ENCODE measurements at regions not wholly inside any gene's neighbourhood (a gene's known extent, or its start where the extent isn't known, plus 50 kb on each side); places are given as distances from the start of the nearest gene placed in this dataset.
"Not testable (repeated sequence)": the region's sequence is repeated elsewhere in the genome, so short reads cannot be mapped to it uniquely, and the experiment has no call there.

- no peaks in the 10 kb centered on the region for H3K4me1 ChIP-seq (ENCODE audit: insufficient read depth, insufficient read length)
- H3K36me3 ChIP-seq (ENCODE audit: insufficient read depth, insufficient read length, low read length) = no peaks in the 10 kb centered on the region
- H3K27me3 ChIP-seq (ENCODE audit: insufficient read depth, insufficient read length) = no peaks in the 10 kb centered on the region
- no peak overlapping the region for H3K4me3 ChIP-seq (ENCODE audit: insufficient read length, low read depth)
- H3K9ac ChIP-seq (ENCODE audit: insufficient read length, low read depth) = no peak overlapping the region
- no peak for TF ChIP-seq ZNF274 (IDR thresholded peaks at IDR 0.05; ENCODE audit: low read depth, low read length)
- TF ChIP-seq SUZ12 (IDR thresholded peaks at IDR 0.05; ENCODE audit: extremely low read depth, insufficient read depth, insufficient read length) = no peak
- TF ChIP-seq YY1 (IDR thresholded peaks at IDR 0.05; ENCODE audit: insufficient read depth, insufficient read length) = no peak
- no peak for DNase-seq (ENCODE audit: low read depth, low spot score)
- H3K9me3 ChIP-seq (ENCODE audit: insufficient read depth, low read length) = no peaks in the 10 kb centered on the region
These were observed 570.7 kb downstream of the KCNA4 start for GRCh38 chr11:29446132-29446531.

- not testable (repeated sequence) for H3K4me3 ChIP-seq (ENCODE audit: insufficient read length, low read depth); H3K27me3 ChIP-seq (ENCODE audit: insufficient read depth, insufficient read length); DNase-seq (ENCODE audit: low read depth, low spot score); H3K4me1 ChIP-seq (ENCODE audit: insufficient read depth, insufficient read length); H3K36me3 ChIP-seq (ENCODE audit: insufficient read depth, insufficient read length, low read length); H3K9me3 ChIP-seq (ENCODE audit: insufficient read depth, low read length); H3K9ac ChIP-seq (ENCODE audit: insufficient read length, low read depth)
These were observed 571.6 kb downstream of the KCNA4 start for GRCh38 chr11:29445191-29445590.

- DNase-seq (ENCODE audit: low read depth, low spot score) = no peak
- H3K9ac ChIP-seq (ENCODE audit: insufficient read length, low read depth) = no peak overlapping the region
- no peaks in the 10 kb centered on the region for H3K4me1 ChIP-seq (ENCODE audit: insufficient read depth, insufficient read length)
- H3K9me3 ChIP-seq (ENCODE audit: insufficient read depth, low read length) = no peaks in the 10 kb centered on the region
- H3K4me3 ChIP-seq (ENCODE audit: insufficient read length, low read depth) = no peak overlapping the region
- no peaks in the 10 kb centered on the region for H3K36me3 ChIP-seq (ENCODE audit: insufficient read depth, insufficient read length, low read length)
- no peaks in the 10 kb centered on the region for H3K27me3 ChIP-seq (ENCODE audit: insufficient read depth, insufficient read length)
- TF ChIP-seq SUZ12 (IDR thresholded peaks at IDR 0.05; ENCODE audit: extremely low read depth, insufficient read depth, insufficient read length) (no peak), YY1 (IDR thresholded peaks at IDR 0.05; ENCODE audit: insufficient read depth, insufficient read length) (no peak), ZNF274 (IDR thresholded peaks at IDR 0.05; ENCODE audit: low read depth, low read length) (no peak)
These were observed 578.0 kb downstream of the KCNA4 start for GRCh38 chr11:29438815-29439214.

GRCh38 chr11:29435421-29435820 is 581.4 kb downstream of the KCNA4 start:
- TF ChIP-seq ZNF274 (IDR thresholded peaks at IDR 0.05; ENCODE audit: low read depth, low read length) (no peak), SUZ12 (IDR thresholded peaks at IDR 0.05; ENCODE audit: extremely low read depth, insufficient read depth, insufficient read length) (no peak), YY1 (IDR thresholded peaks at IDR 0.05; ENCODE audit: insufficient read depth, insufficient read length) (no peak)
- no peak overlapping the region for H3K9ac ChIP-seq (ENCODE audit: insufficient read length, low read depth)
- no peak for DNase-seq (ENCODE audit: low read depth, low spot score)
- H3K4me3 ChIP-seq (ENCODE audit: insufficient read length, low read depth) = no peak overlapping the region
- no peaks in the 10 kb centered on the region for H3K9me3 ChIP-seq (ENCODE audit: insufficient read depth, low read length)
- no peaks in the 10 kb centered on the region for H3K36me3 ChIP-seq (ENCODE audit: insufficient read depth, insufficient read length, low read length)
- no peaks in the 10 kb centered on the region for H3K4me1 ChIP-seq (ENCODE audit: insufficient read depth, insufficient read length)
- no peaks in the 10 kb centered on the region for H3K27me3 ChIP-seq (ENCODE audit: insufficient read depth, insufficient read length)

- Histone ChIP-seq H3K4me3 (ENCODE audit: insufficient read length, low read depth) (no peak overlapping the region), H3K4me1 (ENCODE audit: insufficient read depth, insufficient read length) (no peaks in the 10 kb centered on the region), H3K9ac (ENCODE audit: insufficient read length, low read depth) (no peak overlapping the region), H3K9me3 (ENCODE audit: insufficient read depth, low read length) (no peaks in the 10 kb centered on the region), H3K36me3 (ENCODE audit: insufficient read depth, insufficient read length, low read length) (no peaks in the 10 kb centered on the region), H3K27me3 (ENCODE audit: insufficient read depth, insufficient read length) (no peaks in the 10 kb centered on the region)
- no peak for DNase-seq (ENCODE audit: low read depth, low spot score)
- TF ChIP-seq ZNF274 (IDR thresholded peaks at IDR 0.05; ENCODE audit: low read depth, low read length) = no peak
- TF ChIP-seq YY1 (IDR thresholded peaks at IDR 0.05; ENCODE audit: insufficient read depth, insufficient read length) = no peak
- TF ChIP-seq SUZ12 (IDR thresholded peaks at IDR 0.05; ENCODE audit: extremely low read depth, insufficient read depth, insufficient read length) = no peak
These were observed 584.0 kb downstream of the KCNA4 start for GRCh38 chr11:29432719-29433325.

- no peak overlapping the region for H3K4me3 ChIP-seq (ENCODE audit: insufficient read length, low read depth)
- H3K27me3 ChIP-seq (ENCODE audit: insufficient read depth, insufficient read length) = no peaks in the 10 kb centered on the region
- no peak for TF ChIP-seq ZNF274 (IDR thresholded peaks at IDR 0.05; ENCODE audit: low read depth, low read length)
- no peak for TF ChIP-seq YY1 (IDR thresholded peaks at IDR 0.05; ENCODE audit: insufficient read depth, insufficient read length)
- no peak for TF ChIP-seq SUZ12 (IDR thresholded peaks at IDR 0.05; ENCODE audit: extremely low read depth, insufficient read depth, insufficient read length)
- no peak for DNase-seq (ENCODE audit: low read depth, low spot score)
- H3K9me3 ChIP-seq (ENCODE audit: insufficient read depth, low read length) = no peaks in the 10 kb centered on the region
- no peaks in the 10 kb centered on the region for H3K4me1 ChIP-seq (ENCODE audit: insufficient read depth, insufficient read length)
- H3K36me3 ChIP-seq (ENCODE audit: insufficient read depth, insufficient read length, low read length) = no peaks in the 10 kb centered on the region
- H3K9ac ChIP-seq (ENCODE audit: insufficient read length, low read depth) = no peak overlapping the region
These were observed 611.5 kb downstream of the KCNA4 start for GRCh38 chr11:29405305-29405704.

GRCh38 chr11:29395555-29396072 is 621.2 kb downstream of the KCNA4 start:
- Histone ChIP-seq H3K9me3 (ENCODE audit: insufficient read depth, low read length) (no peaks in the 10 kb centered on the region), H3K27me3 (ENCODE audit: insufficient read depth, insufficient read length) (no peaks in the 10 kb centered on the region), H3K4me3 (ENCODE audit: insufficient read length, low read depth) (no peak overlapping the region), H3K9ac (ENCODE audit: insufficient read length, low read depth) (no peak overlapping the region), H3K4me1 (ENCODE audit: insufficient read depth, insufficient read length) (no peaks in the 10 kb centered on the region), H3K36me3 (ENCODE audit: insufficient read depth, insufficient read length, low read length) (no peaks in the 10 kb centered on the region)
- no peak for DNase-seq (ENCODE audit: low read depth, low spot score)
- TF ChIP-seq ZNF274 (IDR thresholded peaks at IDR 0.05; ENCODE audit: low read depth, low read length) = no peak
- no peak for TF ChIP-seq SUZ12 (IDR thresholded peaks at IDR 0.05; ENCODE audit: extremely low read depth, insufficient read depth, insufficient read length)

All from NT2/D1 (cell line).